Hepatocyte (in vitro differentiated cells): ENCODE measurements at regions not wholly inside any gene's neighbourhood (a gene's known extent, or its start where the extent isn't known, plus 50 kb on each side); places are given as distances from the start of the nearest gene placed in this dataset.

Source experiments
- DNase-seq: peaks from one replicate; pipeline ENCODE4 v3.0.0-alpha.2; 2016; ENCODE audit warnings: low spot score
- H2AFZ ChIP-seq: fragments of 200-600 bp; sonication (generic); 2 replicates; pipeline ENCODE4 v1.6.0; 2016; ENCODE audit warnings: antibody characterized with exemption, mild to moderate bottlenecking
- H3K27ac ChIP-seq: fragments of 200-600 bp; sonication (generic); 2 replicates; pipeline ENCODE4 v1.5.1; 2016; ENCODE audit warnings: mild to moderate bottlenecking
- H3K27me3 ChIP-seq: fragments of 200-600 bp; sonication (generic); 2 replicates; pipeline ENCODE4 v1.6.1; 2016
- H3K36me3 ChIP-seq: fragments of 200-600 bp; sonication (generic); replicated peaks from 2 replicates; pipeline ENCODE4 v1.5.1; 2016; ENCODE audit warnings: low read depth; ENCODE audit not compliant: insufficient read depth
- H3K4me1 ChIP-seq: fragments of 200-600 bp; sonication (generic); 2 replicates; pipeline ENCODE4 v1.5.1; 2016; ENCODE audit warnings: mild to moderate bottlenecking, moderate library complexity; ENCODE audit not compliant: insufficient read depth
- H3K4me2 ChIP-seq: fragments of 200-600 bp; sonication (generic); 2 replicates; pipeline ENCODE4 v1.6.0; 2016
- H3K4me3 ChIP-seq: fragments of 200-600 bp; sonication (generic); 2 replicates; pipeline ENCODE4 v1.5.1; 2016; ENCODE audit warnings: mild to moderate bottlenecking
- H3K79me2 ChIP-seq: fragments of 200-600 bp; sonication (generic); 2 replicates; pipeline ENCODE4 v1.6.0; 2017; ENCODE audit warnings: mild to moderate bottlenecking
- H3K9me2 ChIP-seq: fragments of 200-600 bp; sonication (generic); replicated peaks from 2 replicates; pipeline ENCODE4 v1.6.0; 2017; ENCODE audit warnings: mild to moderate bottlenecking; ENCODE audit not compliant: insufficient read depth
- H3K9me3 ChIP-seq: fragments of 200-600 bp; sonication (generic); 2 replicates; pipeline ENCODE4 v1.5.1; 2016; ENCODE audit warnings: low read depth, mild to moderate bottlenecking
- H4K20me1 ChIP-seq: fragments of 200-600 bp; sonication (generic); 2 replicates; pipeline ENCODE4 v1.6.0; 2016; ENCODE audit warnings: mild to moderate bottlenecking; ENCODE audit not compliant: insufficient read depth, poor library complexity, severe bottlenecking
- EZH2 ChIP-seq: fragments of 200-600 bp; sonication (generic); IDR thresholded peaks from 2 replicates; pipeline ENCODE4 v1.6.1; 2016; ENCODE audit warnings: antibody characterized with exemption, mild to moderate bottlenecking, borderline replicate concordance
- EZH2phosphoT487 ChIP-seq: fragments of 200-600 bp; sonication (generic); IDR thresholded peaks from one replicate; pipeline ENCODE4 v1.6.1; 2018; ENCODE audit warnings: antibody characterized with exemption, mild to moderate bottlenecking, low read depth, moderate library complexity; ENCODE audit not compliant: unreplicated experiment, severe bottlenecking
- WGBS: methylation state at CpG from one replicate; pipeline ENCODE4 v1.1.6; 2016; ENCODE audit warnings: low lambda C conversion rate; ENCODE audit errors: missing lambda C conversion rate; 5-methylcytosine and 5-hydroxymethylcytosine counted together
- TF ChIP-seq, protein P1 (sequence below): fragments of 200-600 bp; sonication (generic); IDR thresholded peaks from 2 replicates; pipeline ENCODE4 v1.5.1; 2016; ENCODE audit warnings: antibody characterized with exemption, mild to moderate bottlenecking; ENCODE audit not compliant: poor library complexity

DNA sequence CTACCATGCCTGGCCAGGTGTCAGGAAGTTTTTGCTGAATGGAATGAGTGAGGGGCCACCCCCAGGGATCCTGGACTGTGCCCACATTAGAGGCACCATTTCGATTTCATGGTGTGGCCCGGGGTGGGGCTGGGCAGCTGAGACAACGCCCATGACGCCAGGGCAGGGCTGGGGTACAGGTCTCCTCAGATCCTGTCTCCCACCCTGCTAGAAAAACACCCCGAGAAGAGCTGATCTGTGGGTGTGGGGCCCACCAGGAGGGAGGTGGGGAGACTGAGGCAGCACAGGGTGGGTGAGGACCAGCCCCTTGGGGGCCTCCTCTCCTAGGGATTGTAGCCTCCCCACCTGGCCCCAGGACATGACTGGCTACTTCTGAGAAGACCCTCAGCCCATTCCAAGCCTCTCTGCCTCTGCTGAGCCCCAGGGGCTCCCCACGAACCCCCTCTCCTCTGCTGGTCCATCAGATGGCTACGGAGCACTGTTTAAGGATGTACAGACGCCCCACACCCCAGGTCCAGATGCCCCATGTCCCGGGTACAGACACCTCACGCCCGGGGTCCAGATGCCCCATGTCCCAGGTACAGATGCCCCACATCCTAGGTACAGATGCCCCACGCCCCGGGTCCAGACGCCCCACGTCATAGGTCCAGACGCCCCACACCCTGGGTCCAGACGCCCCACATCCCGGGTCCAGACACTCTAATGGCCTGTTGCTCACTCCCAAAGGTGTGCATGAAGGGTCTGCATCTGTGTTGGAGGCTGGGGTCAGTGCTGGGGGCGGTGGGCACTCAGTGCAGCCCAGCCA lies 99.4 kb downstream of the MICALL2 start:
- no peaks in the 10 kb centered on the region for H4K20me1 ChIP-seq
- H3K79me2 ChIP-seq, result no peaks in the 10 kb centered on the region
- no peaks in the 10 kb centered on the region for H3K9me3 ChIP-seq
- no peak overlapping the region for H3K4me2 ChIP-seq
- TF ChIP-seq EZH2phosphoT487 (no peak), EZH2 (no peak)
- TF ChIP-seq, protein P1, sequence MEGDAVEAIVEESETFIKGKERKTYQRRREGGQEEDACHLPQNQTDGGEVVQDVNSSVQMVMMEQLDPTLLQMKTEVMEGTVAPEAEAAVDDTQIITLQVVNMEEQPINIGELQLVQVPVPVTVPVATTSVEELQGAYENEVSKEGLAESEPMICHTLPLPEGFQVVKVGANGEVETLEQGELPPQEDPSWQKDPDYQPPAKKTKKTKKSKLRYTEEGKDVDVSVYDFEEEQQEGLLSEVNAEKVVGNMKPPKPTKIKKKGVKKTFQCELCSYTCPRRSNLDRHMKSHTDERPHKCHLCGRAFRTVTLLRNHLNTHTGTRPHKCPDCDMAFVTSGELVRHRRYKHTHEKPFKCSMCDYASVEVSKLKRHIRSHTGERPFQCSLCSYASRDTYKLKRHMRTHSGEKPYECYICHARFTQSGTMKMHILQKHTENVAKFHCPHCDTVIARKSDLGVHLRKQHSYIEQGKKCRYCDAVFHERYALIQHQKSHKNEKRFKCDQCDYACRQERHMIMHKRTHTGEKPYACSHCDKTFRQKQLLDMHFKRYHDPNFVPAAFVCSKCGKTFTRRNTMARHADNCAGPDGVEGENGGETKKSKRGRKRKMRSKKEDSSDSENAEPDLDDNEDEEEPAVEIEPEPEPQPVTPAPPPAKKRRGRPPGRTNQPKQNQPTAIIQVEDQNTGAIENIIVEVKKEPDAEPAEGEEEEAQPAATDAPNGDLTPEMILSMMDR, result no peak
- H2AFZ ChIP-seq, result no peak overlapping the region
- H3K9me2 ChIP-seq, result no peaks in the 10 kb centered on the region
- H3K4me3 ChIP-seq, result no peak overlapping the region
- H3K36me3 ChIP-seq, result no peaks in the 10 kb centered on the region
- H3K4me1 ChIP-seq, result no peaks in the 10 kb centered on the region
- DNase-seq, result no peak
- no peaks in the 10 kb centered on the region for H3K27me3 ChIP-seq
- no peak overlapping the region for H3K27ac ChIP-seq
- 94% methylated on average over 14 of the region's 19 CpGs for WGBS

DNA sequence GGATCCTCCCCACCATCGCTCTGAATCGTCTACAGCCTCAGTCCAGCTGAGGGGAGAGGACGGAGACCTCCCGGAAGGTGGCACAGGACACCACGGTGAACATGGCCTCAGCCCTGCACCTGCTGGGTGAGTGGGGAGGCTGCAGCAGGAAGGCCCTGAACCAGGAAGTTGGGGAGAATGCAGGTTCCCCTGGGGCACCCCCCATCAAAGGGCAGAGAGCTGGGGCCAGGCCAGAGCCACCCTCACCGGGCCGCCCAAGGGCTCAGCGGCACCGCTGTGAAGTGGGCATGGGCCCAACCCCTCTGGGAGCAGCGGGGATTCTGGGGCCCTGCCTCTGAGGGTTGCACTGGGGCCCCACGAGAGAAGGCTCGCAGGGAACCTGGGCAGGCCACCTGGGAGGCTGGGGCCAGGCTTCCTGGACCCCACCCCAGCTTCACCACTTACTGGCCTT lies 98.7 kb downstream of the MICALL2 start:
- no peak for DNase-seq
- H4K20me1 ChIP-seq, result no peaks in the 10 kb centered on the region
- no peak overlapping the region for H3K4me3 ChIP-seq
- H3K4me2 ChIP-seq, result no peak overlapping the region
- H3K36me3 ChIP-seq, result no peaks in the 10 kb centered on the region
- H3K27me3 ChIP-seq, result no peaks in the 10 kb centered on the region
- 95% methylated on average over 11 of the region's 12 CpGs for WGBS
- H3K27ac ChIP-seq, result no peak overlapping the region
- no peak for TF ChIP-seq EZH2
- TF ChIP-seq, protein P1, result no peak
- TF ChIP-seq EZH2phosphoT487, result no peak
- H3K9me3 ChIP-seq, result no peaks in the 10 kb centered on the region
- no peaks in the 10 kb centered on the region for H3K79me2 ChIP-seq
- H3K9me2 ChIP-seq, result no peaks in the 10 kb centered on the region
- no peaks in the 10 kb centered on the region for H3K4me1 ChIP-seq
- H2AFZ ChIP-seq, result no peak overlapping the region

DNA sequence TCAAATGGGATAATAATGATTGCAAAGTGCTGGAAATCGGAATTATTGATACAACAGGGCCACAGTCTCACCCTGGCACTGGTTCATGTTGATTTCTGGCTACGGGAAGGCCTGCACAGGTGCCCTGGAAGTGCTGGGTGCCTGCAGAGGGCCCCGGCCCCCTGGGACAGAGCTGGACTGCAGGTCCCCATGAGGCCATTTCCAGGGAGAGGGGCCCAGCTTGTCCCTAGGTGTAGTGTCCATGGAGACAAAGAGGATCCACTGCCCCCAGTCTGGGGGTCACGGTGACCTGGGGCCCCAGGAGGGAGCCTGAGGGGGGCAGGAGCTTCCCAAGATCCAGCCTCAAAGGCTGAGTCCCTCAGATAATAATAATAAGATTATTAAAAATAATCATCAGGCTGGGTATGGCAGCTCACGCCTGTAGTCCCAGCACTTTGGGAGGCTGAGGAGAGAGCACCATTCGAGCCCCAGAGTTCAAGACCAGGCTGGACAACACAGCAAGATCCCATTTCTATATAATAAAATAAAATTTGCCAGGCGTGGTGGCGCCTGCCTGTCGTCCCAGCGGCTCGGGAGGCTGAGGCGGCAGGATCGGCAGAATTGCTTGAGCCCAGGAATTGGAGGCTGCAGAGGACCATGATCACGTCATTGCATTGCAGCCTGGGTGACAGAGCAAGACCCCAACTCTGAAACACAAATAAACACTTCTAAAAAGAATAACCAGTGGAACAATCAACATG lies 98.1 kb downstream of the MICALL2 start:
- TF ChIP-seq EZH2 (no peak), EZH2phosphoT487 (no peak)
- TF ChIP-seq, protein P1, result no peak
- Histone ChIP-seq H3K79me2 (no peaks in the 10 kb centered on the region), H2AFZ (no peak overlapping the region), H3K4me2 (no peak overlapping the region), H3K27me3 (no peaks in the 10 kb centered on the region), H3K9me2 (no peaks in the 10 kb centered on the region), H3K36me3 (no peaks in the 10 kb centered on the region), H3K27ac (no peak overlapping the region), H3K4me1 (no peaks in the 10 kb centered on the region), H3K4me3 (no peak overlapping the region), H3K9me3 (no peaks in the 10 kb centered on the region), H4K20me1 (no peaks in the 10 kb centered on the region)
- DNase-seq, result no peak
- 91% methylated on average over 14 of the region's 14 CpGs for WGBS
